Cerebellar cortex (tissue), 1 donor: ENCODE measurements at regions not wholly inside any gene's neighbourhood (a gene's known extent, or its start where the extent isn't known, plus 50 kb on each side); places are given as distances from the start of the nearest gene placed in this dataset.

ENCODE experiments used
- DNase-seq: peaks from one replicate; pipeline ENCODE4 v3.0.0-alpha.2; 2015; ENCODE audit warnings: low spot score

DNA sequence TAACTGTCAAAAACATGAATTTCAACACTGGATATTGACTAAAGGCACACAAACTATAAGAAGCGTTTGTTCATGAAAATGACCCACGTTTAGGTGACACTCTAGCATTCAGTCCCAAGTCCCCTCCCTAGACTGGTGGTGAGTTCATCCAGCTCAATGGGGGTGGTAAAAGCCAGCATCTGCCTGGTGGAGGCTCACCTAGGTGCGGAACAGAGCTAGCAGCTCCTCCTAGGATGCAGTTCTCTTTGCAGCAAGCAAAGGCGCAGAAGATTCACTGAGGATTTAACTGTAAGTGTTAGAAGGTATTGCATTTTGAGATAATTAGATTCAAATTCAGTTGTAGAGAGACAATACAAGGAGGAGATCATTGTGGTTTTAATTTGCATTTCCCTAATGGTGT lies 87.6 kb downstream of the VSTM2A start:
- DNase-seq = no peak

- no peak for DNase-seq
These were observed 80.6 kb downstream of the VSTM2A start for GRCh38 chr7:54622696-54623309.
